GM10847 (cell line): ENCODE measurements at regions not wholly inside any gene's neighbourhood (a gene's known extent, or its start where the extent isn't known, plus 50 kb on each side); places are given as distances from the start of the nearest gene placed in this dataset.

Experiments
- POLR2A ChIP-seq: IDR thresholded peaks from 2 replicates; pipeline ENCODE4 v1.6.1; 2011; ENCODE audit not compliant: insufficient read length; ENCODE audit errors: extremely low read depth

DNA sequence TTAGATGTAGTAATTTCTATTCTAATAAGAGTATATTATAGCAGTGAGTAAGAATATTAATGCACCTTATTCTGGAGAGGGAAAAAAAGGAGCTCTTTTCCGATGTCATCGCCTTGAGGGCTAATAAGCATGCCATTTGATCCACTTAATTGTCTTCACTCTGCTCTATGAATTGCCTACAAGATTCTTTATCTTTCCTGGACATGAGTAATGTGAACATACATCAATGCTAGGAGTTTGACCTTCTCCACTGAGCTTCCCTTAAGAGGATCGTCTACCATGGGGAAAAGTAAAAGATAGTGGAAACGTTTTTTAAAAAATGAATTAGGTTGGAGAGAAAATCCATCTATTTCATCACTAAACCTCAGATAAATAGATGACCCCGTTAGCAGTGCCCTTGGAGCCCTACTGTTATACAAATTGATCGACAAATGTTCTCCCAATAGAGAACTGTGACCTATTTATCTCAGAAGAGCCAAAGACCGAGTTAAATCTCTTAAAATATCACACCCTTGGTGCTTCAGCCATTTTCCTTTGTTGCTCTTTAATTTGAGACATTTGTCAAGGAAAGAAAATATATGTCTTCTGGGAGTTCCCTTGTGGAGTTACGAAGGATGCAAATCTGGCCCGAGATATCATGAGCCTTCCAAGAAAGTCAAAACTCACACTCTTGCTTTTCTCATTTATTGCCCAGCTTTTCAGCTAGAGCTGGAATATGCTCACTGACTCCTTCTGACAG, 898.5 kb downstream of the KCNJ2 start:
- TF ChIP-seq POLR2A, result no peak

DNA sequence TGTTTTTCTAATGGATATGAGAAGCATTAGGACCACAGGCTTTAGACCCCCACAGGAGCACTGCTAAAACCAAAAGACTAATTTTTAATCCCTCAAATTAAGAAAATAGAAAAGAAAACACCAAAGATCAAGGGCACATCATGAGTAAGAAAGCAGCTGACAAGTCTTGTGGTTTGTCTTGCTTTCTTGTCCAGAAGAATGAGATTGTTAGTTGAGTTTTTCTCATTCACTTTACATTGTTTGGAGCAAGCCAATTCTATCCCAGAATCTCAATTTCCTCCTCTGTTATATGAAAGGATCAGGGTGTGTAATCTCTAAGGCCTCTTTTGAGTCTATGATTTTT, 899.0 kb downstream of the KCNJ2 start:
- no peak for TF ChIP-seq POLR2A

DNA sequence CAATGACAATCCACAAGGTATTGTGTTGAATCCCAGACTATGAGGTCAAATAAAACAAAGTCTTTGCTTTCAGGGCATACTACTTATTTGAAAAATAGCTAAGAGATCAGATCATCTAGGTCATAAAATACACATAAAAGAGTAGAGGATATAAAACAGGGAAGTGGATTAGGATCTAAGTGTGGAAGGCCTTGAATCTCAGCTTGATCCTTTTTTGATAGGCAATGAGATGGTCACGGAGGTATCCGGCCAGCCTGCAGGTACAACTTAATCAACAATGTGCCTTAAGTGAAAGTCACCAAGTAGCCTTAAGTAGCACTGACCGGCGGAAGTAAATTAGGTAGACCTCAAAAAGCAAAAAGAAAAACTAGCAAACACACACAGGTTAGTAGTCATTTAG, 901.7 kb downstream of the KCNJ2 start:
- no peak for TF ChIP-seq POLR2A

DNA sequence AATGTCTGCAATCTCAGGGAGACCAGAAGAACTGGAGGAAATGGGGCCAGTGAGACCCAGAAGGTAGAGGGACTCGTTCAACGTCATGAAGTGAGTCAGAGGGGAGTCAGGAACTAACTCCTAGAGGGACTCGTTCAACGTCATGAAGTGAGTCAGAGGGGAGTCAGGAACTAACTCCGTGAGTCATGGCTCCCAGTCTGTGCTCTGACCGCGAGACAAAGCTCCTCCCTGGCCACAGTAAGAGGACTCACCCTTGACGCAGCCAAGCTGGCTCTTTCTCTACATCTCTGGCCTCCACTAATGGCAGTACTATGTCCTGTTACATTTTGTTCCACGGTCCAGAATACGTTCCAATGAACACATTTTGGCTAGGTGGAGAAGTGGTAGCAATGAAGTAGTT, 902.5 kb downstream of the KCNJ2 start:
- TF ChIP-seq POLR2A, result no peak

DNA sequence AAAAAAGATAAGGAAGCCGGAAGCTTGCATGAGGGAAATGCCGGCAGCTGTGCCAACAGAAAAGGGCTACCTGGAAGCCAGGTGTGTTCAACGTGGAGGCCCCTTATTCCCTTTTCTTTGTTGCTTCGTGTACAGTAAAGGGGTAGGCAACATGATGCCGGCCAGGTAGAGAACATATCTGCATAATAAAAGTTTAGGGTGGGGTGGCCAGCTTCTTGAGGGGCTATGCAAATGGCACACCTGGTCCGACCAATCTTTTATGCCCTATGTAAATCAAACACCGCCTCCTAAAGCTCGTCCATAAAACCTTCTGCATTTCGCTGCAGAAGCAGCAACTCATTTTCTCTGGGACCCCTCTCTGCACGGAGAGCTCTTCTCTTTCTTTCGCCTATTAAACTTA, 911.6 kb downstream of the KCNJ2 start:
- no peak for TF ChIP-seq POLR2A

DNA sequence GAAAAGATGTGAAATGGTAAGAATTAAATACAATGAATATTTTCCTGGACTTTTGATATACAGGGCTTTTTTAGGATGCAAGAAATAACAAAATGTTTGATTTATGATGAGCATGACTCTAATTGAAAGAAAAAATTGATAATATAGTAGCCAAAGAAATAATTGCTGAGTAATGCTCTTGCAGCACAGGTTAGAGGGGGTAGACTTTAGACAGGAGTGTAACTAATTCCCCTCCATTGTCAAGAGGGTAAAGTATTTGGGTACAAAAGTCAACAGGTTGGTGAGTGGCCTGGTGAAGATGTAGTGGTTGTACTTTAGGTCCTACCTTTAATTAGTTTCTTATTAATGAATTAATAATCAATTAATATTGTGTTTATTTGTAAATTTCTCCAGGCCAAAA, 912.3 kb downstream of the KCNJ2 start:
- no peak for TF ChIP-seq POLR2A

DNA sequence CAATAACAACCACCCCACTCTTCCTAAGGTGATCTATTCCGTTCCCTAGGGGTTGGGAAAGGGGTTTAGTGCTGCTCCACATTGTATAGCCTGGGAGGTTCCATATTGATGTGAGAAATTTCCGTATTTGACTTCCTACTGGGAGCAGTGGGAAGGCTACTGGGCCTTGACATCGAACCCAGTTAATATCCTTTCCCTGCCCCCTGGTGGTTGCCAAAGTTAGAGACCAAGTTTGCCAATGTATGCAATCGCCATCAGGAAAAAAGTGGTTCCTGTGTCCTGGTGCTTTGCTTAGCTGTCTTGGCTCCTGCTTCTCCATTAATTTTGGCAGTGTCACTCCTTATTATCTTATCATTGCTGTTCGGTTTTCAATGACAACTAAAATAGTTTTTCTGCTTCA, 914.9 kb downstream of the KCNJ2 start:
- no peak for TF ChIP-seq POLR2A

DNA sequence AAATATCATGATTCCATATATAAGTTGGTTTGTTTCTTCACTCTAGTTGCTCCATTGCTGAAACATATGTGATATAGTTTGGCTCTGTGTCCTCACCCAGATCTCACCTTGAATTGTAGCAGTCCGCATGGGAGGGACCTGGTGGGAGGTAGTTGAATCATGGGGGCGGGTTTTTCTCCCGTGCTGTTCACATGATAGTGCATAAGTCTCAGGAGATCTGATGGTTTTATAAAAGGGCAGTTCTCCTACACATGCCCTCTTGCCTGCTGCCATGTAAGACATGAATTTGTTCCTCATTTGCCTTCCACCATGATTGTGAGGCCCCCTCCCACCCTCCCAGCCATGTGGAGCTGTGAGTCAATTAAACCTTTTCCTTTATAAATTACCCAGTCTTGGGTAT, 915.5 kb downstream of the KCNJ2 start:
- TF ChIP-seq POLR2A, result no peak

DNA sequence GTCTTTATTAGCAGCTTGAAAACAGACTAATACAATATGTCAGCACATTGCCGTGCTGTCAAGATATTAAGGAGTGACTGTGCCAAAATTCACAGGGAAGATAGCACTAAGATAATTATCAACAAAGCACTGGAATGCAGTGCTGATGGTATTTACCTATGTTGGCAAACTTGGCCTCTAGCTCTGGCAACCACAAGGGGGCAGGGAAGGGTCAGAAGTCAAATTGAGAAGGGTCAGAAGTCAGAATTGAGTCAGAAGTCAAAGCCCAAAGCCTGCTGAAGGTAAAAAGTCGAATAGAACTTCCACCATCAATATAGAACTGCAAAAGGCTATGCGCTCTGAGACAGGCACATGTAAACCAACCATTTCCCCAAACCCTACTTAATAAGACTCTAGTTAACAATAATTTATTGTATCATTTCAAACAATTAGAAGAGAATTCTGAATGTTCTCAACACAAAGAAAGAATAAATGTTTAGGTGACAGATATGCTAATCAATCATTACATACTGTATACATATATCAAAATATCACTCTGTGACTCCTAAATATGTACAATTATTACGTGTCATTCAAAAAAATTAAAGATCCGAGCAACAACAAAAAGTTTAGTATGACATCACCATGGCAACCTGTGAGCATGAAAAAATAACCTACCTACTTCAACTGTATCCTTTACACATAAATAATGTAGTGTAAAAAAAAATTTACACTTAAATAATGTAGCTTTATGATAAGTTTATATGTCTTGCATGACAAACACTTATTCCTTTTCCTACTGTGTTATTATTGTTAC, 916.1 kb downstream of the KCNJ2 start:
- TF ChIP-seq POLR2A, result no peak

DNA sequence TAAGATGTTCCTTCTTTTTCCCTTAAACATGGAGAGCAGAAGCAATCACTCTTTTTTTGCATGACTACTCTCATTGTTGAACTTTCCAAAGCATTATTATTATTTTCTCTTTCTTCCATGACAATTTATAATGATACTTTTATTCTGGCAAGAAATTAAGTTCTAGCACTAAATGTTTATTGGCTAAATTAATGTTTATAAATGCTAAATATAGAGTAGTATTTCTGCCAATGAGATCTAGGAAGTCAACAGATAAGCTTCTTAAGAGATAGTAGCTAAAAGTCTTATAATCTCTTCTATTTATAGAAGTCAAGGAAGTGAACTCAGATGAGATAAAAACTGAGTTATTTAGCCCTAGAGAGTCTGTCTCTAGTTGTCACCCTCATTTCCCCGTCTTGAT, 920.1 kb downstream of the KCNJ2 start:
- no peak for TF ChIP-seq POLR2A

DNA sequence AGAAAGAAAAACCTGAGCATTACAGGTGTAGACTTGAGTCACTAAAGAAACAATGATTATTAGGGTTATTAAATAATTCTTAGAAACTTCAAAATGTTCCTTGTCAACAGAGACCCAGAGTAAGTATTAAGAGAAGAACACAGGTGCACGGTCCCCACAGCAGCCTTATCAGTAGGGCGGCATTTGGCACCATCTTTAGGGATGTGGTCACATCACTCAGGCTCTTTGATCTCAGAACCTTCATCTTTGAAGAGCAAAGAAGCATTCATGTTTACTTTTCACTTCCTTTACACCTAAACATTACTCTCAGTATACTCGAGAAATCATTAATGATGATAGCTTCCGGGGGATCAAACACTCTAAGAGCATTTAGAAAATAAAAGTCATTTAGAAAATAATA, 928.7 kb downstream of the KCNJ2 start:
- TF ChIP-seq POLR2A, result no peak

DNA sequence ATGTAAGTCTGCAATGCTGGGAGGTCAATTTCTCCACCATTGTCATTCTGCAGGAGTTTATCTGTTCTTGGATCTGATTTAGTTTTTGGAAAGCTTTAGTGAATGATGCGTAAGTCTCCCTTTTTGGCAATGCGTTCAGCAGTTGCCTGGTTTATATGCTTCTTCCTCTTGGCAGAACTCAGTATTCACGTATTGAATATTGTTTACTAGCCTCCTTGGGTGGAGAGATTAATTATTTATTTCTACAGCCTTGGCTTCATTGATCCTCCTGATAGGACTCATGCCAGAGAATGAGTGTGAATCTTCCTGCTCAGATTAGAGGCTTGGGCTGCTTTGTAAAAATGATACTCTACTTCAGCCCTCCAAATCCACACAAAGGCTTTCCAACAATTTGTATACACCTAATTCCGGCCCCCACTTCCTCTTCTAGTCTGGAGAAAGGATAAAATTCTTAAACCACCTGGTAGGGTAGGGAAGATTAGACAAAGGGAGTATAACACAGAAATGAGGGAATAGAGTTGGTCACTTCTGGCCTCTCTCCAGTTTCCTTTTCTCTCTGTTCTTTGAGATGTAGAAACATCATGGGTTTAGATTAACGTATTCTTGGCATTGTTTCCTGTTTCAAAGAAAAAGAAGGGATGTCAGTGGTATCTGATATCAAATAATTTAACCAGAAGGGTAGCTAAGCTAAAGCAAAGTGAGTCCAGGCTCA, 929.8 kb downstream of the KCNJ2 start:
- no peak for TF ChIP-seq POLR2A

DNA sequence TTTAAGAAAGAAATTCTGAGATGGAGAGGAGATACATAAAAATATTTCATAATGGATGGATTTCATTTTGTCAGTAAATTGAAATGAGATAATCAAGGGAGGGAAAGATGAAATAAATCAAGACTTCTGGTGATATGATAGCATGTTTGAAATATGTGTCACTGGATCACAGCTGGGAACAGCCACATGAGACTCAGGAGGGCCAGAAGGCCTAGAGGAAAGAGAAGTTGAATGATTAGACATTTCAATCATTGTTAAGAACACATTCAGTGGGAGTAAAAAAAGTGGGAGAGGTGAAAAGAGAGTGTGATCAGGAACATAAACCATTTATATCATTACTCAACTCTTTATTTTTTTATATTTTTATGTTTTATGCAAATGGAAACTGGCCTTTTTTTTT, 933.4 kb downstream of the KCNJ2 start:
- TF ChIP-seq POLR2A, result no peak

DNA sequence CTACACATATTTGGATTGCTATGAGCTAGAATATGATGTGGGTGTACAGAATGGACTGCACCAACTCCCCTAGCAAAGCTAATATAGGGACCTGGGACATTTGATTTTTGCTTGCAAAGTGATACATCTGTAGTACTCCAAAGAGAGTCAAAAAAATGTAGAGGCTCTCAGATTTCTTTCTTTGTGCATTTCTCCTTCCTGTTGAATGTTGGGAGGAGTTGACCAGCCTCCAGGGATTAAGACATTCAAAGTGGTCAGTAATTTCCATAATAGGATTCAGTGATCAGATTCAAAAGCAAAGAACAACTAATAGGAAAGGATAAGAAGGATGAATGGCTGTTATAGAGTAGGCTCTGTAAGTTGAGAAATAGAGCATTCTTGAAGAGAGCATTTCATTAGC, 934.9 kb downstream of the KCNJ2 start:
- TF ChIP-seq POLR2A, result no peak

DNA sequence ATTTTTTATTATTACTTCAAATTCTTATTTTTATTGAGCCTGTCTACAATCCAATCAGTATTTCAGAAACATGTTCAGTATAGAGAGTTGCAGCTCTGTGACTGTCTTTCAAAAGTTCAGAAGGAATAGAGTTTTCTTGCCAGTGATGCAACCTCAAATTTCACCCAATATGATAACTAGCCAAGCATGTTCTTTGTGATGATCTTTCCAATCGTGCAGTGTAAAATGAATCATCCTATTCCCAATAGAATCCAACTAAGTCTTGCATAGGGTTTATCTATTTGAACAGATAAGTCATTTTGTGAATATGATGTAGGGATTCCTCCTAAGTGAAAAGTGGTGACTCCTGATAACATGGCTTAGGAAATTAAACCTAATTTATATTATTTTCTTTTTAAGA, 937.8 kb downstream of the KCNJ2 start:
- no peak for TF ChIP-seq POLR2A

DNA sequence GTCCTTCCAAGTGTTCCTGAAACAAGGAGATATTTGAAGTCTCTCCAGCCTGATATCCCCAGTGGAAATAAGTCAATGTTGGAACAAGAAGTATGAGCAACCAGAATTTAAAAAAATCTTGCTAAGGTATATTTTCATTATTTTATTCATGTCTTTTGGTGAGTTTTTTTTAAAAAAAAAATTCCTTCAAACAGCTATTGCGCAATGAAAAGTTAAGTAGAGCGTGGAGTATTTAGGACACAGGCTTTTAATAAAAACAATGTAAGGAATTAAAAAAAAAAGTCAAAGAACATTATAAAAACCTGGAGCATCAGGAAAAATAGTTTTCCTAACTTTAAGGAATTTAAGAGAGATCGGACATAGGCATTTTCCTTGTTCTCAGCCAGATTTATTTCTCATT, 940.4 kb downstream of the KCNJ2 start:
- no peak for TF ChIP-seq POLR2A
